ENCODE measurements at regions not wholly inside any gene's neighbourhood (a gene's known extent, or its start where the extent isn't known, plus 50 kb on each side); places are given as distances from the start of the nearest gene placed in this dataset.

GRCh38 chr12:76219806-76220205 lies 128.4 kb downstream of the BBS10 start:
- WGBS (ENCODE audit: insufficient coverage): no CpG with 5 or more reads among the region's 1 CpG
- H3K27ac Mint-ChIP-seq: no peak overlapping the region
- H3K36me3 ChIP-seq (replicated peaks in 1 of 2; ENCODE audit: control extremely low read depth in 1 of 2, control insufficient read depth in 1 of 2, extremely low read depth in 1 of 2, insufficient read depth in 2 of 2, low read length in 1 of 2): no peaks in the 10 kb centered on the region

More at GRCh38 chr12:76219806-76220205, 128.4 kb downstream of the BBS10 start:
- DNase-seq (no peak), ATAC-seq (ENCODE audit: low read depth) (no peak)
- H3K27ac ChIP-seq (ENCODE audit: low read length in 2 of 2): no peak overlapping the region
- Mint-ChIP-seq H3K9me3 (ENCODE audit: insufficient read depth) (no peaks in the 10 kb centered on the region), H3K4me1 (no peaks in the 10 kb centered on the region), H3K27me3 (peaks cover 10% of the 10 kb centered on the region), H3K4me3 (no peak overlapping the region)
- ChIA-PET POLR2A (no interaction called here), CTCF (no interaction called here)
- TF ChIP-seq EZH2 (IDR thresholded peaks at IDR 0.05; ENCODE audit: borderline replicate concordance, insufficient read depth, low read depth, low read length, poor library complexity, severe bottlenecking) (no peak), CTCF (IDR thresholded peaks at IDR 0.05) (no peak)
- peaks cover 0 to 4% (median 0%) of the 10 kb centered on the region in 4 experiments for H3K27me3 ChIP-seq (replicated peaks in 1 of 4; ENCODE audit: control extremely low read depth in 1 of 4, control insufficient read depth in 3 of 4, insufficient read depth in 4 of 4, low read length in 3 of 4)
- H2AFZ ChIP-seq (ENCODE audit: insufficient read depth, low read depth, low read length, poor library complexity, severe bottlenecking): no peak overlapping the region
- H3K79me2 ChIP-seq (ENCODE audit: control insufficient read depth, insufficient read depth, low read length): no peaks in the 10 kb centered on the region
- H3K4me2 ChIP-seq (replicated peaks; ENCODE audit: low read depth, low read length, poor library complexity, severe bottlenecking): no peak overlapping the region
- intact Hi-C loops (cut with micrococcal nuclease): no loop called here
- H3K9me3 ChIP-seq (ENCODE audit: control extremely low read depth in 1 of 3, control insufficient read depth in 2 of 3, insufficient read depth in 1 of 3, low read length in 2 of 3): no peaks in the 10 kb centered on the region
- H3K4me3 ChIP-seq (ENCODE audit: control extremely low read depth in 1 of 5, extremely low read depth in 1 of 5, insufficient read depth in 1 of 5, low read depth in 2 of 5, low read length in 4 of 5): no peak overlapping the region
- no peaks in the 10 kb centered on the region for H4K20me1 ChIP-seq (ENCODE audit: control insufficient read depth, insufficient read depth, low read length, poor library complexity, severe bottlenecking)
- no peaks in the 10 kb centered on the region for H3K4me1 ChIP-seq (ENCODE audit: control insufficient read depth in 2 of 2, insufficient read depth in 2 of 2, low read length in 2 of 2)
- H3K9ac ChIP-seq (ENCODE audit: low read length): no peak overlapping the region
